ENCODE measurements at regions not wholly inside any gene's neighbourhood (a gene's known extent, or its start where the extent isn't known, plus 50 kb on each side); places are given as distances from the start of the nearest gene placed in this dataset.
"Not testable (repeated sequence)": the region's sequence is repeated elsewhere in the genome, so short reads cannot be mapped to it uniquely, and the experiment has no call there.

DNA sequence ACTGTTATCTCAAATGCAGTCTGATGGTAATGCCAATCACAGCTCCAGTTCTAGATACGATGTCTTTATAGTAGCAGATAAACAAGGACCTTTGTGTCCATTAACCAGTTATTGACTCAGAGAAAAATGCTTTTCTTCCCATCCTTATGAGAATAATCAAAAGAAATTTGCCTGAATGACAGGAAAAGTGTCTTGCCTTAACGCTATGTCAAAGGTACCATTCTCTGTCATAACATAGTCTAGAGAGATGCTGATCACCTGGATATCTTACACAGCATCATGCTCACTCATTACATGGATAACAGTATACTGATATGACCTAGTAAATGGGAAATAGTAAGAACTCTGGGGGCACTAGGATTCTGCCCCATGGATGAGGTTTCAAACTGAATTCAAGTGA lies 151.7 kb upstream of the NEGR1 start:
- DNase-seq (ENCODE audit: low read depth) = no peak

DNA sequence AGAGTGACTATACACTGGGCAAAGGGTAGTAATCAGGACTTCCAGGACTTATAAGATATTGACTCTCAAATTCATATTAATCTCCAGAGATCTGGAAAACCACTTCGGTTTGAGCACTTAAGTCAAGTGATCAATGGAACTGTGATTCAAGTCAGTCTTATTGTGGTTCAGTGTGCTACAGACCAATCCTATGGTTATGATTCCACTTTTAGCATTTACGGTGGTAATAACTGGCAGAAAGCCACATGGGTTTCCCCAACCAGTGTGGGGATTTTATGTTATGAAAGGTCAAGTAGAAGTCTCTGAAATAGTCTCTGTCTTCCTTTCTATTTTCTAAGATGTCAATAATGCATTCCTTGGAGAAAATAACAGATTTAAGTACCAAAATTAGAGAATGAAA lies 151.3 kb upstream of the NEGR1 start:
- no peak for DNase-seq (ENCODE audit: low read depth)

DNA sequence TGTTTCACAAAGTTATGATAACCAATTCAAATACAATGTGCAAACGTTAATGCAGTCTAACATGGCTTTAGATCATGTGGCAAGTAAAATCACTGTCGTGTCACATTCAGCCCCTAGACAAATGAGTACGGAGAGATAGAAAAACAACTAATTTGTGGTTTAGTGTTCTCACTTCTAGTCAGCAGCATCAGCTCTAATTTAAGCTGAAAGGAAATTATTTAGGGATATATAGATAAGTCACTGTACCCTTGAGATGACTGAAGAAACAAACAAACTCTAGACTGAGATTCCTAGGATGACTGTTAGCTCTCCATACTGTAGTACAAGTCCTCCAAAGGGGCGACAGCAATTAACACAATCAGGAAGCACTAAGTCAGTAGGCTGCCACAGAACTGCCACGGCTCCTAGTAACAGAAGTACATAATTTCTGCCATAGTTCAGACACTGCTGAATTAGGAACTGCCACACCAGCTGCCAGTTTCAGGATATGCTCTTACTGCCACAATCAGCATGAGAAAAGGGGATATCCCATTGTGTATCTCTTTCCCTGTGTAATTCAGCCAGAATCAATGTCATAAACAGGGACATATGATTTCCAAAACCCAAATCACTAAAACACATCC lies 150.4 kb upstream of the NEGR1 start:
- no peak for DNase-seq (ENCODE audit: low read depth)

DNA sequence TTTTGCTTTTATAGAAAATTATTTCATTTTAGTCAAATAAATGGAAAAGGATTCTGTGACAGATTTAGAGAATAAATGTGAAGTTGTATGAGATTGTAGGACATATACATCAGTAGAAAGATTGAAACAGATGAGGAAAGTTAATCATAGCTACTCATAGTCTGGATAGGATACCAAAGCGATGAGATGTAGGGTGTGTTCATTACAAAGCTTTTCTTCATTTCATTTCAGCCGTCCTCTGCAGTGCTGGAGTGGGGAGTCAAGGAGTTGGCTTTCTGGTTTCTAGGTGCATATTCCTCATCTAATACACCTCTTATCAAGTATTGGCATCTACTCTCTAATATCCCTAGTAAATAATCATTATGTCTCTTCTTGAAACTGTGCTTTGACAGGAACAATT lies 149.5 kb upstream of the NEGR1 start:
- no peak for DNase-seq (ENCODE audit: low read depth)

DNA sequence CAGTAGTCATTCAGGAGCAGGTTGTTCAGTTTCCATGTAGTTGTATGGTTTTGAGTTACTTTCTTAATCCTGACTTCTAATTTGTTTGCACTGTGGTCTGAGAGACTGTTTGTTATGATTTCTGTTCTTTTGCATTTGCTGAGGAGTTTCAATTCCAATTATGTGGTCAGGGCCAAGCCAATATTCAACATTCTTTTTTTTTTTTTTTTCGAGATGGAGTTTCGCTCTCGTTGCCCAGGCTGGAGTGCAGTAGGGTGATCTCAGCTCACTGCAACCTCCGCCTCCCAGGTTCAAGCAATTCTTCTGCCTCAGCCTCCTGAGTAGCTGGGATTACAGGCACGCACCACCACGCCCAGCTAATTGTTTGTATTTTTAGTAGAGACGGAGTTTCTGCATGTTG lies 145.9 kb upstream of the NEGR1 start:
- not testable (repeated sequence) for DNase-seq (ENCODE audit: low read depth)

DNA sequence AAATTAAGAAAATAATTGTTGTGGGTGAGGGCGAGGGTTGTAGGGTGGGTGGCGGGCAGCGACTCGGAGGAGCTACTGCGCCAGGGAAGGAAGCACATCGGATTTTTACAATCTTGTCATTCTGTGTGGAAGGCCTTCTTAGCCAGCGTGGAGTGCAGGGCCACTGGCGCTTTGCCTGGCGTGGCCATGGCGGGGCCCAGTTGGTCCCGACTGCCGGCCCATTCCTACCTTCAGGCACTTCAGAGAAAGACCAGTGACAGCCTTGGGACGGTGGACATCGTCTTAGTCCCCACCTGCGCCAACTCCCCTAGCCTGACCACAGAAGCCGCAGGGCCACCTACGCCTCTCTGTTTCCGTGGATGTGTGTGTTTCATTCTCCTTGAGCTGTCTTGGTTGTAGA lies 136.9 kb upstream of the NEGR1 start:
- no peak for DNase-seq (ENCODE audit: low read depth)

DNA sequence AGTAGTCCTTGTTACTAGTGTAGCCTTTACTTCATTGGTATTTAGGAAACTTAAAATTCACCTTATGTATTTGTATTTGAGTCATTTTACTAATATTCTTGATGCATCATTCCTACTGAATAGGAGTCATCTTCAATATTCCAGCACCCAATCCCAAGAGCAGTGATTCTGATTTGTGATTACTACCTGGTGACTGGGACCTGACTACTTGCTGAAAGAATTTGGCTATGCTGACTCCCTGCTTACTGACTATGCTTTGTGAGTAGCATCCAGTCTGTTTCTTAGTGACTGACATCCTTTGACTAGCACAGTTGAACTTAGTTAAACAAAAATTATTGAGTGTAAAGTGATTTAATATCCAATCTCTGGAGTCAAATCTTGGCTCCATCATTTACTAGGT lies 129.9 kb upstream of the NEGR1 start:
- peak; percentile 73 for DNase-seq (ENCODE audit: low read depth)

DNA sequence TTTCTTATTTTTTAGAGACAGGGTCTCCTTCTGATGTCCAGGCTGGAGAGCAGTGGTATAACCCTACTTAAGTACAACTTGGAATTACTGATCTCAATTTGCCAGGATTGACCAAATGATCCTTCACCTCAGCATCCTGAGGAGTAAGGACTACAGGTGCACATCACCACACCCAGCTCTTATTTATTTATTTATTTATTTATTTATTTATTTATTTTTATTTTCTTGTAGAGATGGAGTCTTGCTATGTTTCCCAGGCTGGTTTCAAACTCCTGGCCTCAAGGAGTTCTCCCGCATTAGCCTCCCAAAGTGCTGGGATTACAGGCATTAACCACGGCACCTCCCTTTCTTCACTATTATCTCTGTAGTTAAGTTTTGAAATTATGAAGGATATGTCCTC lies 117.5 kb upstream of the NEGR1 start:
- no peak for DNase-seq (ENCODE audit: low read depth)

DNA sequence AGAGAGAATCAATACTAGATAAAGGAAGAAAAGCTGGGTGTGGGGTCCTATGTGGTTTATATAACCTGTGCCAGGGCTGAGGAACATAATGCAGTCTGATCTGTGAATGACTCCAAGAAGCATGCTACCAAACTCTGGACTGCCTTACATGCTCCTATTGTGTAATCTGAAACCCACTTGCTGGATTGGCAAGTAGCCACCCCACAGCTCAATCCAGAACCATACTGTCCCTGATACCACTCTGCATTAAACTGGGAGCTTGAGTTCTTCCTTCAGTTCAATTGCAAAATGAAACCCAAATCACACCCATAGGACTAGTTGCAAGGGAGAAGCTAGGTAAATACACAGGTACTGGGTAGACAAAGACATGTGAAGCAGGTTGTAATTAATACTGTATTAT lies 115.4 kb upstream of the NEGR1 start:
- DNase-seq (ENCODE audit: low read depth) = peak; percentile 68

DNA sequence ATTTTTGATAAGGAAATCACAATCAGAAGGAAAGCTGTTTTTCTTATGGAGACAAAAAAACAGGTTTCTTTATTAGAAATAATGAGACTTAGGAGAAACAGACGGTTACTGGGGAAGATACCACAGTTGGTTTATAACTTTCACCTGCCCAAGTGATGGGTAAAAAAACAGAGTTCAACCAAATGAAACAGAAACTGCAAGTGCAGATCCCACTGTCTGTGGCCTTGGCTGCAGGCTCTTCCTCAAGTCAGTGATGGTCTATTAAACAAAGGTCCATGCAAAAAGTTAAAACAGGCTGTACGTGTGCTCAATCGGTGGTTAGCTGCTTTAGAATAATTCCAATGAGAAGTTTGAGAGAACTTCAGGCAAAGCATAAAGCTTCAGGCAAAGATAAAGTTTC lies 112.1 kb upstream of the NEGR1 start:
- DNase-seq (ENCODE audit: low read depth) = no peak

DNA sequence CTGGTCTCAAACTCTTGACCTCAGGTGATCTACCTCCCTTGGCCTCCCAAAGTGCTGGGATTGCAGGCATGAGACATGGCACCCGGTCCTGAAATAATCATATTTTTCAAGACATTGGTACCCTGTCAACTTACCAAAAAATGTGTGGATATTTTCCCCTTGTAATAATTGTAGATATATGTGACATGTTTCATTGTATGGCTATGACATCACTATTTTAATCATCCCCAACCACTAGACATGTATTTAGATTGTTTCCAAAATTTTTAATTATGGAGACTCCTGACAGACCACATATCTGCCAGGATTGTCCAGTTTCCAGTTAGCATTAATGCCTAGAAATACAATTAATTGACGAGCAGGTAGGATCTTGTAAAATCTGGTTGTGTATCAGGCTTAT lies 96.7 kb upstream of the NEGR1 start:
- no peak for DNase-seq (ENCODE audit: low read depth)

DNA sequence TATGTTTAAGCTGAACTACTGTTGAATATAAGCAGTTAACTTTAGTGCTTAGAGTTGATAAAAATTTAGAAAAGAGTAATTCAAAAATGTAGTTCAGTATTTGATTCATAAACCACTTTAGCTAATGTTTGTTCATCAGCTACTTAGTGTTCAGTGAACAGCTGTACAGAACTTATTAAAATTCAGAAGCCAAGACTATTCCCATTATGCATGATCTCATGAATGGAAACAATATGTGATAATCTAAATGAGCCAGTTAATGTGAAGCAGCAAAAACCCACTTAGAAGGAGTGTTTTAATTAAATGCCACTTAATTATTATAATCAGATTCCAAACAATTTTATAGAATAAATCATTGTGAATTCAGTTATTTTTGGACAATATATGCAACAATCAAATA lies 92.9 kb upstream of the NEGR1 start:
- no peak for DNase-seq (ENCODE audit: low read depth)

DNA sequence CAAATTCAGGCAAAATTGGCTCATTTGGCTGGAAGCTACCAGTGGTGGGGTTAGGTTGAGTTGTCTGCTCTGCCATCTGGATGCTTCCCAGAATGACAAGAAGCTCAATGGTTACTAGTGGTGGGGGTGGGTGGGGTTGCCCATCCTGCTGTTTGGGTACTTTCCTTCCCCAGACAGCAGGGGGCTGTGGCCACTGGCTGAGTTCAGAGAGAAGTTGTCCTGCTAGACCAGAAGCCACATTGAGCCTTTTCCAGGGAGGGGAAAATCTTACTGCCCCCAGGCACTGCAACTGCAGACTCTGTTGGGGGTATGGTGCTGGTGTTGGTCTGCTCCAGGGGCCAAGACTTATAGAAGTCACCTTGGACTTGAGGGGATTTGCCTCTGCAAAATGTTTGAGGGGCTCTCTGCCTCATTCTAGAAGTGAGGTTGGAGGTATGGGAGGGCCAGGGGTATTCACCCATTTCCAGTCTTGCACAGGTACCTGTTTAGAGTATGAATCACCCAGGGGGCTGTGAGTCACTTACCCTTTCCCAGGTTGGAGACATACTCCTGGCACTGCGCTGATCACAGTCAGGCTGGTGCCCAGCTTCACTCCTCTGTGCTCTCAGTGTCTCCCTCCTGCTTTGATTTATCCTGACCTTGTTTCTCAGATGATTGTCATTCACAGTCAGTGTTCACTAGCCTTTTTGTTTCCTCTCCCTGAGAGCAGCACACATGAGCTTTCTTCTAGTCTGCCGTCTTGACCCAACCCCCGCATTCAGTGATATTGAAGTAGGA lies 89.1 kb upstream of the NEGR1 start:
- no peak for DNase-seq (ENCODE audit: low read depth)

DNA sequence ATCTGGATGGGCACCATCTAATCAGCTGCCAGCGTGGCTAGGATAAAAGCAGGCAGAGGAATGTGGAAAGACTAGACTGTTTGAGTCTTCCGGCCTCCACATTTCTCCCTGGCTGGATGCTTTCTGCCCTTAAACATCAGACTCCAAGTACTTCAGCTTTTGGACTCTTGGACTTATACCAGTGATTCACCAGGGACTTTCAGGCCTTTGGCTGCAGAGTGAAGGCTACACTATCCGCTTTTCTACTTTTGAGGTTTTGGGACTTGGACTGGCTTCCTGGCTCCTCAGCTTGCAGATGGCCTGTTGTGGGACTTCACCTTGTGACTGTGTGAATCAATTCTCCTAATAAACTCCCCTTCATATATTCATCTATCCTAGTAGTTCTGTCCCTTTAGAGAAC lies 88.5 kb upstream of the NEGR1 start:
- not testable (repeated sequence) for DNase-seq (ENCODE audit: low read depth)

DNA sequence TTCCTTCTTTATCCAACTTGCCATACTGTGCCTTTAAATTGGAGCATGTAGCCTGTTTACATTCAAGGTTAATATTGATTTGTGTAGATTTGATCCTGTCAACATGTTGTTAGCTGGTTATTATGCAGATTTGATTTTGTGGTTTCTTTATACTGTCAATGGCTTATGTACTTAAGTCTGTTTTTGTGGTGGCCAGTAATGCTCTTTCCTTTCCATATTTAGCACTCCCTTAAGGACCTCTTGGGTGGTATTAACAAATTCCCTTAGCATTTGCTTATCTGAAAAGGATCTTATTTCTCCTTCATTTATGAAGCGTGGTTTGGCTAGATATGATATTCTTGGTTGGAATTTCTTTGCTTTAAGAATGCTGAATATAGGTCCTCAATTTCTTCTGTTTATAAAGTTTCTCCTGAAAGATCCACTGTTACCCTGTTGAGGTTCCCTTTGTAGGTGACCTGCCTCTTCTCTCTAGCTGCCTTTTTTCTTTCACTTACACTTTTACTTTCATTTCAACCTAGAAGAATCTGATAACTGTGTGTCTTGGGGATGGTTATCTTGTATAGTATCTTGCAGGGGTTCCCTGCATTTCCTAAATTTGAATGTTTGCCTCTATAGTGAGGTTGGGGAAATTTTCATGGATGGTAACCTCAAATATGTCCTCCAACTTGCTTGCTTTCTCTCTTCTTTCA lies 86.9 kb upstream of the NEGR1 start:
- no peak for DNase-seq (ENCODE audit: low read depth)

DNA sequence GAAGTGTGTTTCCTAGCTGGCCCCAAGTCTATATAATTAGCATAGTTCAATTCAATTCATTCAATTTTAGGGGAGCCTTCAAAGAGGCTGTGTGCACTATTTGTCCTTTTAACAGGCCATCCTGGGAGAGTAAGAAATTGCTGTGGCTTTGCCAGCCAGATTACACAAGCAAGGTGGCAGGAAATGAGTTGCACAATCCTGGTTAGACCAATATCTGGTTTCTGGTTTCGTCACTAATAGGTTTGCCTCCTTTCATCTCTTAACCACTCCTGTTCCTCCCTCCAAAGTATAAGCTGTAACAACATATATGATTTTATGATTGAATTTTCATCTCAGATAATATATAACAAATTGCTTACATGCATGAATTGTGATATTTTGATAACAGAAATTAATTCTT lies 84.1 kb upstream of the NEGR1 start:
- DNase-seq (ENCODE audit: low read depth) = peak; percentile 78

DNA sequence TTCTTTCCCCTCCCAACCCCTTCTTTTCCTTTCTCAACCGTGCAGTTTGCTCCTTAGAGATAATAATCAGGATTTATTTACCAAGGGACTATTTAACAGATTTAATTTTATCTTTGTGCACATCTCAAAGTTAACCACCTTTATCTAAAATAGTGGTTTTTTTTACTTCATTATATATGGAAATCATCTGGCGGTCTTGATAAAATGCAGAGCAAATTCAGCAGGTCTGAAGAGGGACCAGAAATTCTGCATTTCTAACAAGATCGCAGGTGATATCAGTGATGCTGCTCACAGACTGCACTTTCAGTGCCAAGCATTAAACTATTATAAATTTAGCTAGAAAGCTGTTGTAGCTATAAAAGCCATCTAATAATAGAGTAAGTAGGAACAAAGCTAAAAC lies 83.4 kb upstream of the NEGR1 start:
- no peak for DNase-seq (ENCODE audit: low read depth)

DNA sequence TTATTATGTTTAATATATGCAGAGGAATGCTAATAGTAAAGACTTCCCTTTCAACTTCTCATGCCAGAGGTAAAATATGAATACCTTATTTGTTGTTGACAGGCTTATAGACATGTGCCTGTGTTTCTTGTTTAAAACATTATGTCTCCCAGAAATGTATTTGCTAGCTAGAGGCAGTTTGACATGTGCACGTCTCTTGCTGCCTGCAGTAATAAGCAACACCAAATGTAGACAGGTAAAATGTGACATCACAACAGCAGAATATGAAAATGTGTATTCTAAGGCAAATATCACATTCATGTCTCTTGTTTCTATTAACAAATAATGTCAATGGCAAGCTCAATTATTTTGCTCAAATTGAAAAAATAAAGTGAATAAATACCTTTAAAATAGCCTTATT lies 80.2 kb upstream of the NEGR1 start:
- no peak for DNase-seq (ENCODE audit: low read depth)

DNA sequence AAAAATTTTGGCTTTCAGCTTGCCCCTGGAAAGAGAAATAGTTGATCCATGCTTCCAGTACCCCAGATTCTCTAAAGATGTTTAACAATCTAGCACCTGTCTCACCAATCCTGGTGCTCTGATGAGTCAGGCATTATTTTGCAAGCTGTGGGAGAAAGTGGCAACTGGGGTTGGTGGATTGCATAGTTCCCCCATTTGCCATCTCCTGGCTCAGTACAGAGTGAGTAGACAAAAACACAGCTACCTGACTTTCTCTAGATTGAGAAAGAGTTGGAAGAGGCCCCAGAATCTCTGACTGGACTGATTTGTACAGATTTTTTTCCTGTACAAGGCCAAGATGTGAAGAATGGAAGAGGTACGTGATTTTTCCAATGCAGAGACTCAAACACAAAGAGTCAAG lies 75.1 kb upstream of the NEGR1 start:
- peak; percentile 52 for DNase-seq (ENCODE audit: low read depth)

DNA sequence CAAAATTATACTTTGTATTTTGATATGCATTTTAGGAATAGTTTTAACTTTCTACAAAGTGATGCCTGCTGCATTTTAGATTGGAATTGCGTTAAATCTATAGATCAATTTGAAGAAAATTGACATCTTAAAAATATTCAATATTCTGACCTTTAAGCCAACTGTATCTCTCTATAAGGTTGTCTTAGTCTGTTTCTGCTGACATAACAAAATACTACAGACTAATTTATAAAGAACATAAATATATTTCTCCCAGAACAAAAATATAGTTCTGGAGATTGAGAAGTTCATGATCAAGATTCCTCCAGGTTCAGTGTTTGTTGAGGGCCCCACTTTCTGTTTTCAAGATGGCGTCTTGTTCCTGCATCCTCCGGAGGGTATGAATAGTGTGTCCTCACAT lies 73.6 kb upstream of the NEGR1 start:
- DNase-seq (ENCODE audit: low read depth) = no peak

DNA sequence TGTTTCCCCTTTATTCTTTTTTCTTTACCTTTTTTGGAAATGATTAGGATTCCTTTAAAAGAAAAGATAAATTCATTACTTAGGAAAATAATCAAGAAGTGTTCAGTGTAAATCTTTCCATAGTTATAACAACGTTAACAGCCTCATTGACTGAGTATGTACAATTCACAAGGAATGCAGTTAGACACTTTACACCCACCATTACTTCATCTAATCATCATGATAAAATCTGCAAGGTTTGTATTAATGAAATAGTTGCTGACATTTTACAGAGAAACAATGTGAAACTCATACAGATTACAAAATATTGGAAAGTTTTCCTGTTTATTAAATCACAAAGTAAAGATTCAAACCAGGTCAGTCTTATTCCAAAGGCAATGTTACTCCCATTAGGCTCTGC lies 59.3 kb upstream of the NEGR1 start:
- DNase-seq (ENCODE audit: low read depth) = no peak

DNA sequence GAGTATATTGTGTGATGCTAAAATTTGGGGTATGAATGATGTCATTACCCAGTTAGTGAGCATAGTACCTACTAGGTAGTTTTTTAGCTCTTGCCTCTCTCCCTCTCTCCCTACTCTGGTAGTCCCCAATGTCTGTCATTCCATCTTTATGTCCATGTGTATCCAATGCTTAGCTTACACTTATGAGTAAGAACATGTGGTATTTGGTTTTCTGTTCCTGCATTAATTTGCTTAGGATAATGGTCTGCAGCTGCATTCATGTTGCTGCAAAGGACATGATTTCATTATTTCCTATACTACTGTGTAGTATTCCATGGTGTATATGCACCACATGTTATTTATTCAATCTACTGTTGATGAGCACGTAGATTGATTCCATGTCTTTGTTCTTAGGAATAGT lies 54.4 kb upstream of the NEGR1 start:
- DNase-seq (ENCODE audit: low read depth) = no peak

Data from HT1080 (cell line).